ENCODE measurements at regions not wholly inside any gene's neighbourhood (a gene's known extent, or its start where the extent isn't known, plus 50 kb on each side); places are given as distances from the start of the nearest gene placed in this dataset.
"Not testable (repeated sequence)": the region's sequence is repeated elsewhere in the genome, so short reads cannot be mapped to it uniquely, and the experiment has no call there.

GRCh38 chr11:86729576-86729975, 57.2 kb upstream of the ME3 start:
- TF ChIP-seq EP300 (conservative IDR thresholded peaks at IDR 0.05; ENCODE audit: poor library complexity, severe bottlenecking) = not testable (repeated sequence)
- TF ChIP-seq, protein P1, sequence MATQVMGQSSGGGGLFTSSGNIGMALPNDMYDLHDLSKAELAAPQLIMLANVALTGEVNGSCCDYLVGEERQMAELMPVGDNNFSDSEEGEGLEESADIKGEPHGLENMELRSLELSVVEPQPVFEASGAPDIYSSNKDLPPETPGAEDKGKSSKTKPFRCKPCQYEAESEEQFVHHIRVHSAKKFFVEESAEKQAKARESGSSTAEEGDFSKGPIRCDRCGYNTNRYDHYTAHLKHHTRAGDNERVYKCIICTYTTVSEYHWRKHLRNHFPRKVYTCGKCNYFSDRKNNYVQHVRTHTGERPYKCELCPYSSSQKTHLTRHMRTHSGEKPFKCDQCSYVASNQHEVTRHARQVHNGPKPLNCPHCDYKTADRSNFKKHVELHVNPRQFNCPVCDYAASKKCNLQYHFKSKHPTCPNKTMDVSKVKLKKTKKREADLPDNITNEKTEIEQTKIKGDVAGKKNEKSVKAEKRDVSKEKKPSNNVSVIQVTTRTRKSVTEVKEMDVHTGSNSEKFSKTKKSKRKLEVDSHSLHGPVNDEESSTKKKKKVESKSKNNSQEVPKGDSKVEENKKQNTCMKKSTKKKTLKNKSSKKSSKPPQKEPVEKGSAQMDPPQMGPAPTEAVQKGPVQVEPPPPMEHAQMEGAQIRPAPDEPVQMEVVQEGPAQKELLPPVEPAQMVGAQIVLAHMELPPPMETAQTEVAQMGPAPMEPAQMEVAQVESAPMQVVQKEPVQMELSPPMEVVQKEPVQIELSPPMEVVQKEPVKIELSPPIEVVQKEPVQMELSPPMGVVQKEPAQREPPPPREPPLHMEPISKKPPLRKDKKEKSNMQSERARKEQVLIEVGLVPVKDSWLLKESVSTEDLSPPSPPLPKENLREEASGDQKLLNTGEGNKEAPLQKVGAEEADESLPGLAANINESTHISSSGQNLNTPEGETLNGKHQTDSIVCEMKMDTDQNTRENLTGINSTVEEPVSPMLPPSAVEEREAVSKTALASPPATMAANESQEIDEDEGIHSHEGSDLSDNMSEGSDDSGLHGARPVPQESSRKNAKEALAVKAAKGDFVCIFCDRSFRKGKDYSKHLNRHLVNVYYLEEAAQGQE (IDR thresholded peaks at IDR 0.05; ENCODE audit: borderline replicate concordance) = not testable (repeated sequence)
- TF ChIP-seq, protein P2, sequence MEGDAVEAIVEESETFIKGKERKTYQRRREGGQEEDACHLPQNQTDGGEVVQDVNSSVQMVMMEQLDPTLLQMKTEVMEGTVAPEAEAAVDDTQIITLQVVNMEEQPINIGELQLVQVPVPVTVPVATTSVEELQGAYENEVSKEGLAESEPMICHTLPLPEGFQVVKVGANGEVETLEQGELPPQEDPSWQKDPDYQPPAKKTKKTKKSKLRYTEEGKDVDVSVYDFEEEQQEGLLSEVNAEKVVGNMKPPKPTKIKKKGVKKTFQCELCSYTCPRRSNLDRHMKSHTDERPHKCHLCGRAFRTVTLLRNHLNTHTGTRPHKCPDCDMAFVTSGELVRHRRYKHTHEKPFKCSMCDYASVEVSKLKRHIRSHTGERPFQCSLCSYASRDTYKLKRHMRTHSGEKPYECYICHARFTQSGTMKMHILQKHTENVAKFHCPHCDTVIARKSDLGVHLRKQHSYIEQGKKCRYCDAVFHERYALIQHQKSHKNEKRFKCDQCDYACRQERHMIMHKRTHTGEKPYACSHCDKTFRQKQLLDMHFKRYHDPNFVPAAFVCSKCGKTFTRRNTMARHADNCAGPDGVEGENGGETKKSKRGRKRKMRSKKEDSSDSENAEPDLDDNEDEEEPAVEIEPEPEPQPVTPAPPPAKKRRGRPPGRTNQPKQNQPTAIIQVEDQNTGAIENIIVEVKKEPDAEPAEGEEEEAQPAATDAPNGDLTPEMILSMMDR (IDR thresholded peaks at IDR 0.05; ENCODE audit: poor library complexity, severe bottlenecking) = not testable (repeated sequence)
